CD14-positive monocyte (primary cell): ENCODE measurements at regions not wholly inside any gene's neighbourhood (a gene's known extent, or its start where the extent isn't known, plus 50 kb on each side); places are given as distances from the start of the nearest gene placed in this dataset.

Source experiments
- DNase-seq, 3 donors: peaks; one replicate each; pipeline ENCODE4 v3.0.0-alpha.2; 2011 to 2022
- H2AFZ ChIP-seq: 2 replicates; pipeline ENCODE4 v1.6.0; 2012; ENCODE audit warnings: mild to moderate bottlenecking, low read depth, low read length, inconsistent platforms; ENCODE audit not compliant: insufficient read depth, poor library complexity, severe bottlenecking
- H3K27ac ChIP-seq, 2 donors: 1 replicate in 1 of 2; 2 replicates in 1 of 2; pipeline ENCODE4 v1.5.1; 2012 to 2013; ENCODE audit warnings: low read length in 2 of 2, control low read depth in 1 of 2, inconsistent platforms in 1 of 2, low read depth in 1 of 2, mild to moderate bottlenecking in 1 of 2
- H3K27me3 ChIP-seq, 2 donors: one replicate each; pipeline versions ENCODE4 v1.6.0 to v1.6.1; 2011 to 2013; ENCODE audit warnings: low read length in 2 of 2; ENCODE audit not compliant: control insufficient read depth in 2 of 2, insufficient read depth in 2 of 2
- H3K36me3 ChIP-seq, 2 donors: replicated peaks in 1 of 2; 1 replicate in 1 of 2; 2 replicates in 1 of 2; pipeline versions ENCODE4 v1.5.1 to v1.6.1; 2012 to 2013; ENCODE audit warnings: low read length in 2 of 2, control low read depth in 1 of 2, inconsistent platforms in 1 of 2, mild to moderate bottlenecking in 1 of 2; ENCODE audit not compliant: insufficient read depth in 2 of 2, control insufficient read depth in 1 of 2
- H3K4me1 ChIP-seq, 2 donors: 1 replicate in 1 of 2; 2 replicates in 1 of 2; pipeline versions ENCODE4 v1.5.1 to v1.6.1; 2012 to 2013; ENCODE audit warnings: low read length in 2 of 2, control low read depth in 1 of 2, inconsistent platforms in 1 of 2, mild to moderate bottlenecking in 1 of 2, moderate library complexity in 1 of 2; ENCODE audit not compliant: insufficient read depth in 2 of 2, control insufficient read depth in 1 of 2
- H3K4me2 ChIP-seq: replicated peaks from 2 replicates; pipeline ENCODE3; 2012; ENCODE audit warnings: low read length, moderate library complexity, mild to moderate bottlenecking; ENCODE audit not compliant: poor library complexity, severe bottlenecking; ENCODE audit errors: extremely low read depth
- H3K4me3 ChIP-seq, 3 experiments: fragments of 200-600 bp in 1 of 3; sonication (generic) in 1 of 3; replicated peaks in 1 of 3; 1 replicate in 2 of 3; 2 replicates in 1 of 3; pipeline ENCODE4 v1.5.1; 2011 to 2013; ENCODE audit warnings: low read length in 3 of 3, mild to moderate bottlenecking in 3 of 3, control low read depth in 2 of 3, low read depth in 2 of 3, inconsistent platforms in 1 of 3, moderate library complexity in 1 of 3
- H3K79me2 ChIP-seq: 2 replicates; pipeline ENCODE4 v1.6.0; 2012; ENCODE audit warnings: mild to moderate bottlenecking, control low read depth, inconsistent platforms, low read length, moderate library complexity; ENCODE audit not compliant: insufficient read depth
- H3K9ac ChIP-seq: 2 replicates; pipeline ENCODE4 v1.6.0; 2017; ENCODE audit warnings: low read length, mild to moderate bottlenecking; ENCODE audit not compliant: insufficient read depth, poor library complexity, severe bottlenecking
- H3K9me3 ChIP-seq, 2 donors: replicated peaks in 1 of 2; 1 replicate in 1 of 2; 2 replicates in 1 of 2; pipeline versions ENCODE4 v1.5.1 to v1.6.1; 2012 to 2013; ENCODE audit warnings: low read length in 2 of 2, control low read depth in 1 of 2; ENCODE audit not compliant: control insufficient read depth in 1 of 2, insufficient read depth in 1 of 2
- H4K20me1 ChIP-seq: 2 replicates; pipeline ENCODE4 v1.6.0; 2012; ENCODE audit warnings: mild to moderate bottlenecking, low read length, control low read depth, moderate library complexity; ENCODE audit not compliant: insufficient read depth
- H3K27ac Mint-ChIP-seq, 7 donors: one replicate each; pipeline ENCODE4 v1.8.0; 2020; ENCODE audit warnings: mild to moderate bottlenecking in 7 of 7, mixed read lengths in 7 of 7, moderate library complexity in 6 of 7, inconsistent platforms in 2 of 7
- H3K27me3 Mint-ChIP-seq, 3 donors: one replicate each; pipeline ENCODE4 v1.8.0; 2021 to 2022; ENCODE audit warnings: low read depth in 3 of 3, mild to moderate bottlenecking in 3 of 3, mixed read lengths in 3 of 3, moderate library complexity in 3 of 3, inconsistent platforms in 1 of 3
- H3K36me3 Mint-ChIP-seq, 2 donors: one replicate each; pipeline ENCODE4 v1.8.0; 2020; ENCODE audit warnings: mixed read lengths in 2 of 2, inconsistent platforms in 1 of 2, mild to moderate bottlenecking in 1 of 2
- H3K4me1 Mint-ChIP-seq: one replicate; pipeline ENCODE4 v1.8.0; 2020; ENCODE audit warnings: mild to moderate bottlenecking, mixed read lengths
- H3K4me3 Mint-ChIP-seq, 2 donors: one replicate each; pipeline ENCODE4 v1.8.0; 2020; ENCODE audit warnings: mild to moderate bottlenecking in 2 of 2, mixed read lengths in 2 of 2, moderate library complexity in 1 of 2
- H3K9me3 Mint-ChIP-seq, 7 donors: one replicate each; pipeline ENCODE4 v1.8.0; 2020 to 2022; ENCODE audit warnings: mixed read lengths in 7 of 7, mild to moderate bottlenecking in 6 of 7, moderate library complexity in 6 of 7, inconsistent platforms in 2 of 7
- CTCF ChIP-seq: fragments of 200-600 bp; IDR thresholded peaks from one replicate; pipeline ENCODE4 v1.8.0; 2022; ENCODE audit warnings: antibody characterized with exemption, mild to moderate bottlenecking
- WGBS: methylation state at CpG from one replicate; pipeline ENCODE4 v1.1.5; 2013; ENCODE audit warnings: missing lambda C conversion rate; ENCODE audit not compliant: insufficient coverage; 5-methylcytosine and 5-hydroxymethylcytosine counted together
- intact Hi-C, 2 donors: fragments of 100-400 bp; cut with micrococcal nuclease; formaldehyde crosslinking; loops; one replicate each; pipeline versions ENCODE4 v1.15.0 to v1.15.1; 2023

- Histone ChIP-seq H3K9ac (no peak overlapping the region), H3K4me3 (no peak overlapping the region), H3K4me1 (no peaks in the 10 kb centered on the region), H2AFZ (no peak overlapping the region), H3K79me2 (no peaks in the 10 kb centered on the region), H3K27ac (no peak overlapping the region), H3K27me3 (no peaks in the 10 kb centered on the region), H3K36me3 (no peaks in the 10 kb centered on the region), H3K4me2 (no peak overlapping the region), H4K20me1 (no peaks in the 10 kb centered on the region), H3K9me3 (no peaks in the 10 kb centered on the region)
- TF ChIP-seq CTCF, result no peak
- Mint-ChIP-seq H3K4me1 (no peaks in the 10 kb centered on the region), H3K36me3 (no peaks in the 10 kb centered on the region), H3K27ac (no peak overlapping the region), H3K27me3 (no peaks in the 10 kb centered on the region), H3K9me3 (peaks cover 0 to 4% (median 0%) of the 10 kb centered on the region in 7 donors), H3K4me3 (no peak overlapping the region)
- DNase-seq, result no peak
- intact Hi-C loops, result no loop called here
- WGBS, result 95% methylated on average over 3 of the region's 5 CpGs
Measured at GRCh38 chr3:17967111-17967510, 224.7 kb upstream of the TBC1D5 start.

DNA sequence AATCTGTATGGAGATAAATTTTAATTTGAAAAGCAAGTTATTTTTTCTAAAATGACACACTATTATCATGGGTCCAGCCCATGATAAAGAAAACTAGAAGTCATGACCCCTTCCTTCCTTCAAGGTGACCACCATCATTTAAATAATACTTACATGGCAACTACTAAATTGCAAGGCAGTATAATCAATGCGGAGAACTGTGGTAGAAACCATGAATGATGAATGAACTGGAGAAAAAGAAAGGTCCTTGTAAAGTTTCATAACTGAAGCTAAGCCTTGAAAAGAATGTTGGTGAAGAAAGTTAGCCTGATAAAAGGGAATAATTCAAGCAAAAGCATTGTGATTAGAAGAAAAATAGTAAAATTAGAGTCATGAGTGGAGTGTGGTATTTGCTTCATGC lies 222.9 kb upstream of the TBC1D5 start:
- no peak overlapping the region for H3K4me3 Mint-ChIP-seq
- WGBS, result 100% methylated on average over 1 of the region's 1 CpG

More for the DNA sequence above, 222.9 kb upstream of the TBC1D5 start:
- H3K9me3 Mint-ChIP-seq, result peaks cover 0 to 4% (median 0%) of the 10 kb centered on the region in 7 donors
- H3K4me3 ChIP-seq, result no peak overlapping the region
- H3K4me1 ChIP-seq, result no peaks in the 10 kb centered on the region
- H3K27me3 Mint-ChIP-seq, result no peaks in the 10 kb centered on the region
- no peaks in the 10 kb centered on the region for H4K20me1 ChIP-seq
- H3K9ac ChIP-seq, result no peak overlapping the region
- DNase-seq, result no peak
- H3K27ac Mint-ChIP-seq, result no peak overlapping the region
- H3K79me2 ChIP-seq, result no peaks in the 10 kb centered on the region
- no peak overlapping the region for H2AFZ ChIP-seq
- no peaks in the 10 kb centered on the region for H3K36me3 ChIP-seq
- no peak overlapping the region for H3K4me2 ChIP-seq
- TF ChIP-seq CTCF, result no peak
- no peaks in the 10 kb centered on the region for H3K9me3 ChIP-seq
- H3K36me3 Mint-ChIP-seq, result no peaks in the 10 kb centered on the region
- no peaks in the 10 kb centered on the region for H3K27me3 ChIP-seq
- intact Hi-C loops, result no loop called here
- no peak overlapping the region for H3K27ac ChIP-seq
- no peaks in the 10 kb centered on the region for H3K4me1 Mint-ChIP-seq
